KMS-11 (cell line): ENCODE measurements at regions not wholly inside any gene's neighbourhood (a gene's known extent, or its start where the extent isn't known, plus 50 kb on each side); places are given as distances from the start of the nearest gene placed in this dataset.

Experiments used
- H2AFZ ChIP-seq: fragments of 200-600 bp; sonication (generic); 2 replicates; pipeline ENCODE4 v1.6.1; 2016; ENCODE audit warnings: antibody characterized with exemption, mixed run types, low read depth
- H3K27ac ChIP-seq: fragments of 200-600 bp; sonication (generic); 2 replicates; pipeline ENCODE4 v1.6.1; 2016; ENCODE audit warnings: mild to moderate bottlenecking, mixed run types
- H3K27me3 ChIP-seq: fragments of 200-600 bp; sonication (generic); 2 replicates; pipeline ENCODE4 v1.6.1; 2017; ENCODE audit warnings: mild to moderate bottlenecking, low read depth, mixed run types, moderate library complexity; ENCODE audit not compliant: insufficient read depth
- H3K36me3 ChIP-seq: fragments of 200-600 bp; sonication (generic); 2 replicates; pipeline ENCODE4 v1.6.1; 2017; ENCODE audit warnings: mild to moderate bottlenecking, mixed run types; ENCODE audit not compliant: insufficient read depth
- H3K4me1 ChIP-seq: fragments of 200-600 bp; sonication (generic); 2 replicates; pipeline ENCODE4 v1.6.1; 2016; ENCODE audit warnings: mild to moderate bottlenecking, low read depth, mixed run types; ENCODE audit not compliant: poor library complexity, severe bottlenecking
- H3K4me2 ChIP-seq: fragments of 200-600 bp; sonication (generic); 2 replicates; pipeline ENCODE4 v1.7.0; 2016; ENCODE audit warnings: mild to moderate bottlenecking, mixed run types
- H3K4me3 ChIP-seq: fragments of 200-600 bp; sonication (generic); IDR thresholded peaks from 2 replicates; pipeline ENCODE4 v1.6.1; 2017; ENCODE audit warnings: low read depth, low read length, mixed read lengths; ENCODE audit not compliant: insufficient read depth
- H3K79me2 ChIP-seq: fragments of 200-600 bp; sonication (generic); 2 replicates; pipeline ENCODE4 v1.6.1; 2016; ENCODE audit warnings: low read depth, mixed run types; ENCODE audit not compliant: insufficient read depth
- H3K9ac ChIP-seq: fragments of 200-600 bp; sonication (generic); 2 replicates; pipeline ENCODE4 v1.6.1; 2016; ENCODE audit warnings: mild to moderate bottlenecking, mixed run types
- H4K20me1 ChIP-seq: fragments of 200-600 bp; sonication (generic); 2 replicates; pipeline ENCODE4 v1.6.1; 2016; ENCODE audit warnings: mild to moderate bottlenecking, mixed run types; ENCODE audit not compliant: insufficient read depth
- TF ChIP-seq, protein P1 (sequence below): fragments of 200-600 bp; sonication (generic); conservative IDR thresholded peaks from 2 replicates; pipeline ENCODE4 v1.6.1; 2017; ENCODE audit warnings: low read depth, mild to moderate bottlenecking, antibody characterized with exemption, low read length, moderate library complexity, mixed read lengths

DNA sequence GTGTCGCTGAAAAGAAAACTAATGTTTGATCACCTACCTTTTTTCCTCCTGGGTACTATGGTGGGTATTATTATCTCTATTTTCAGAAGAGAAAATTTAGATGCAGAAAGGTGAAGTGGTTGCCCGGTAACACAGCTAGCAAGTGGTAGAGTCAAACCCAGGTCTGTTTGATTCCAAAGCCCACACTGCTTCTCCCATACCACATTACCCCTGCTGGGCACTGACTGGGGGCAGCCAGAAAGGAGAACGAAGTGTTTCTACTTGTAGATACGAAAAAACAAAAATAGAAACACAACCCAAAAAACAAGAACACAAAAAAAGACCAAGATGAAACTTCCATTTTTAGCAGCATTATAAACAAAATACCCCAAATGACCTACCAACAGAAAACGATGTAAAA lies 142.2 kb downstream of the SLC41A2 start:
- Histone ChIP-seq H3K27ac (no peak overlapping the region), H3K79me2 (no peaks in the 10 kb centered on the region), H4K20me1 (no peaks in the 10 kb centered on the region), H3K27me3 (no peaks in the 10 kb centered on the region), H2AFZ (no peak overlapping the region), H3K4me2 (no peak overlapping the region), H3K4me3 (no peak overlapping the region), H3K4me1 (no peaks in the 10 kb centered on the region), H3K36me3 (no peaks in the 10 kb centered on the region), H3K9ac (no peak overlapping the region)
- TF ChIP-seq, protein P1, sequence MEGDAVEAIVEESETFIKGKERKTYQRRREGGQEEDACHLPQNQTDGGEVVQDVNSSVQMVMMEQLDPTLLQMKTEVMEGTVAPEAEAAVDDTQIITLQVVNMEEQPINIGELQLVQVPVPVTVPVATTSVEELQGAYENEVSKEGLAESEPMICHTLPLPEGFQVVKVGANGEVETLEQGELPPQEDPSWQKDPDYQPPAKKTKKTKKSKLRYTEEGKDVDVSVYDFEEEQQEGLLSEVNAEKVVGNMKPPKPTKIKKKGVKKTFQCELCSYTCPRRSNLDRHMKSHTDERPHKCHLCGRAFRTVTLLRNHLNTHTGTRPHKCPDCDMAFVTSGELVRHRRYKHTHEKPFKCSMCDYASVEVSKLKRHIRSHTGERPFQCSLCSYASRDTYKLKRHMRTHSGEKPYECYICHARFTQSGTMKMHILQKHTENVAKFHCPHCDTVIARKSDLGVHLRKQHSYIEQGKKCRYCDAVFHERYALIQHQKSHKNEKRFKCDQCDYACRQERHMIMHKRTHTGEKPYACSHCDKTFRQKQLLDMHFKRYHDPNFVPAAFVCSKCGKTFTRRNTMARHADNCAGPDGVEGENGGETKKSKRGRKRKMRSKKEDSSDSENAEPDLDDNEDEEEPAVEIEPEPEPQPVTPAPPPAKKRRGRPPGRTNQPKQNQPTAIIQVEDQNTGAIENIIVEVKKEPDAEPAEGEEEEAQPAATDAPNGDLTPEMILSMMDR, result no peak

DNA sequence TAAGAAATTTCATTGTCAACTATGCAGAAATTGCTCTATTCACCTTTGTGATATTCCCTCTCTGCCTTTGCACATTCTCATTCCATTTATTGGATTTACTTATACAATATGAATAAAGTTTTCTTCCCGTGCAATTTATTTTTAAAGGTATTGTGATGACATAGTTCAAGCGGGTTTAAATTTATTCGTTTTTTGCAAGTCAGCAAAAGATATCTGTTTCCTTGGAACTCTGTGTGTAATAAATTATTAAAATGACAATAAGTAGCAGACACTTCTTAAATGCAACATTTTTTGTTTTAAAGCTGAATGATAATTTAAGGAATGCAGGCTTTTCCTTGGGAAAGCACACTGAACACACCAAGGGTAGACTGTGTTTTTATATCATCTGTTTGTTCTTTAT lies 143.1 kb downstream of the SLC41A2 start:
- Histone ChIP-seq H3K4me1 (no peaks in the 10 kb centered on the region), H3K79me2 (no peaks in the 10 kb centered on the region), H3K27ac (no peak overlapping the region), H3K27me3 (no peaks in the 10 kb centered on the region), H4K20me1 (no peaks in the 10 kb centered on the region), H3K36me3 (no peaks in the 10 kb centered on the region), H3K9ac (no peak overlapping the region), H2AFZ (no peak overlapping the region), H3K4me2 (no peak overlapping the region), H3K4me3 (no peak overlapping the region)
- TF ChIP-seq, protein P1, result no peak
